ENCODE measurements at regions not wholly inside any gene's neighbourhood (a gene's known extent, or its start where the extent isn't known, plus 50 kb on each side); places are given as distances from the start of the nearest gene placed in this dataset.

GRCh38 chr13:97135883-97136282 is 86.2 kb upstream of the MBNL2 start:
- no peak for DNase-seq (ENCODE audit: low read depth)

DNA sequence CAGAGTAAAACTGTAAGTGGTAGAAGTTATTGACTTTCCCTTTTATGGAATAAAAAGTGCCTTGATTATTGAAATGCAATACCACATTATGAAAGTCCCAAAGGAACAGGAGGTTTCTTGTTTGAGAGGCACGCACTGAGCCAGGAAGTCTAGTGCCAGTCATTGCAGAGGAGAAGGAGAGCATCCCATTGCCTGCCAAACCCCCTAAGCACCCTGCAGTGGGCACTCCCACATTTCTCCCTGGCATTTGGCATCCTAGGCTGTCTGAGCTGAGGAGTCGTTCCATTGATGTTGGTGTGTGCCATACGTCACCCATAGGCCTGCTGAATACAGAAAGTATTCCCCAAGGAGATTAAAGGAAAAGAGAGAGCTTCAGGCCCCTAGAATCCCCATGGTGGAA is 85.7 kb upstream of the MBNL2 start:
- no peak for DNase-seq (ENCODE audit: low read depth)

GRCh38 chr13:97139691-97140090 is 82.4 kb upstream of the MBNL2 start:
- no peak for DNase-seq (ENCODE audit: low read depth)

DNA sequence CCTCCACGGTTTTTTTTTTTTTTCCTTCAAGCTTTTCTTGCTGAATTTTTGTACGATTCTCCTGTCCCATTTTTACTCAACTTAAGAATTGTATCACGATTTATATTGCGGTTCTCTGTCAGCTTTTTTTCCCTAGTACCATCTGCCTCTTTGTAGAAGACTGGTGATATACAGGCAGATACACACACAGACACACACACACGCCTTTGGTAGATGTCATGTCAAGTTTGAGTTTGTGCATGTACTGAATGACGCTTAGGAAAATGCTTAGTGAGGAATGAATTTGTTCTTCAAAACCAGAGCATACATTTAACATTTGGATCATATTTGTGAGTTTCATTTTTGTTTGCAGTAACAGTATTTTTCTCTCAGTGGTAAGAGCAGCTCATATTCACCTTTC is 82.0 kb upstream of the MBNL2 start:
- no peak for DNase-seq (ENCODE audit: low read depth)

GRCh38 chr13:97140611-97141010 is 81.5 kb upstream of the MBNL2 start:
- DNase-seq (ENCODE audit: low read depth) = no peak

GRCh38 chr13:97141097-97141496 is 81.0 kb upstream of the MBNL2 start:
- DNase-seq (ENCODE audit: low read depth) = no peak

GRCh38 chr13:97141564-97142005 is 80.5 kb upstream of the MBNL2 start:
- no peak for DNase-seq (ENCODE audit: low read depth)

DNA sequence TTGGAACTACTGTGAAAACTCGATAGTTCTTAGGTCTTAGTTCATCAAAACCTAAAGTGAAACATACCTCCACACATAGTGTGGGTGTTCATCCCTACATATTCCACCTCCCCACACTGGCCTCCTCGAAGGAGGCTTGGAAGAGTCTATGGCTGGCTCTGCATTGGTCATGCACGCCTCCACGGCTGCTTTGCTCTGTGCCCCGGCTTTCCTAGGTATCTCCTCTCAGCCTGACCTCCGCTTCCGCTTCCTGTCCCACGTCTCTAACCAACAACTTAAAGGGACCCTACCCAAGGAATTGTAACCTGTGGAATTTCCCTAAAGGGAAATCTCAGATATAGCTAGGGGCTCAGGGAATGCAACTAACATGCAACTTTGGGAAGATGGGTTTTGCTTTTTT is 79.7 kb upstream of the MBNL2 start:
- no peak for DNase-seq (ENCODE audit: low read depth)

GRCh38 chr13:97145057-97145456 is 77.1 kb upstream of the MBNL2 start:
- no peak for DNase-seq (ENCODE audit: low read depth)

DNA sequence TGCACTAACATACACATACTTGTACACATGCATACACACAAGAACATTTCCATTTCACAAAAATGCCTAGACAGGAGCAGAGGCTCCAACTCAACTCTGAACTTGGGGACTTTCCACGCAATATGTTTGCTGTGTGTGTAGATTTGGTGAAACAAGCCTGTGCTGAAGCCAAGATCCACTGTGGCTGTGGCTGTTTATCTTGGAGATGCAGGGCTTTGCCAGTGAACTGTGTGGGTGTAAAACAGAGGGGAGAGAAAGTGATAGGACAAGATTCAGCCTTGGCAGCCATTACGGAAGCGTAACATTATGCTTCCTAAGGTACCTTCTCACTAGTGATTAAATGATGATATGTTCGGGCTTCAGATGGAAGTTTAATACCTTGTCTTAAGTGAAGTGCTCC is 73.2 kb upstream of the MBNL2 start:
- no peak for DNase-seq (ENCODE audit: low read depth)

- DNase-seq (ENCODE audit: low read depth) = no peak
Observed at GRCh38 chr13:97160421-97160820, 61.7 kb upstream of the MBNL2 start.

DNA sequence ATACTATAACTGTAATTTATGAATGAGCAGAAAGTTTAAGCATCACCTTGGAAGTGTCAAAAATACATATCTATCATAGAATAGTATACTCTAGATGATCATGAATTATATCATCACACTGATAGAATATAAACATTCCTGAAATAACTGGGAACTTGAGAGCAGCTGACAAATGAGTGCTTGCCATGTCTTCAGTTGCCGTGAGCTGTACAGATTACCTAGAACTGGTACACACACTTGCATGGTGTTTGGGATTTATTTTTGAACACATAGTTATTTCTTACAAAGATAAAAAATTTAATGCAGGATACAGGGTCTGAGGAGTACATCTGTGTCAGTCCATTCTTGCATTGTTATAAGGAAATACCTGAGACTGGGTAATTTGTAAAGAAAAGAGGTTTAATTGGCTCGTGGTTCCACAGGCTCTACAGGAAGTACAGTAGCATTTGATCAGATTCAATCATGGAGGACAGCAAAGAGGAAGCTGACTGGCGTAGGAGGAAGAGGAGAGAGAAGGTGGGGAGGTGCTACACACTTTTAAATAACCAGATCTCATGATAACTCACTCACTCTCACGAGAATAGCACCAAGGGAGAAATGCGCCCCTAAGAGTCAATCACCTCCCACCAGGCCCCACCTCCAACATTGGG is 60.4 kb upstream of the MBNL2 start:
- no peak for DNase-seq (ENCODE audit: low read depth)

DNA sequence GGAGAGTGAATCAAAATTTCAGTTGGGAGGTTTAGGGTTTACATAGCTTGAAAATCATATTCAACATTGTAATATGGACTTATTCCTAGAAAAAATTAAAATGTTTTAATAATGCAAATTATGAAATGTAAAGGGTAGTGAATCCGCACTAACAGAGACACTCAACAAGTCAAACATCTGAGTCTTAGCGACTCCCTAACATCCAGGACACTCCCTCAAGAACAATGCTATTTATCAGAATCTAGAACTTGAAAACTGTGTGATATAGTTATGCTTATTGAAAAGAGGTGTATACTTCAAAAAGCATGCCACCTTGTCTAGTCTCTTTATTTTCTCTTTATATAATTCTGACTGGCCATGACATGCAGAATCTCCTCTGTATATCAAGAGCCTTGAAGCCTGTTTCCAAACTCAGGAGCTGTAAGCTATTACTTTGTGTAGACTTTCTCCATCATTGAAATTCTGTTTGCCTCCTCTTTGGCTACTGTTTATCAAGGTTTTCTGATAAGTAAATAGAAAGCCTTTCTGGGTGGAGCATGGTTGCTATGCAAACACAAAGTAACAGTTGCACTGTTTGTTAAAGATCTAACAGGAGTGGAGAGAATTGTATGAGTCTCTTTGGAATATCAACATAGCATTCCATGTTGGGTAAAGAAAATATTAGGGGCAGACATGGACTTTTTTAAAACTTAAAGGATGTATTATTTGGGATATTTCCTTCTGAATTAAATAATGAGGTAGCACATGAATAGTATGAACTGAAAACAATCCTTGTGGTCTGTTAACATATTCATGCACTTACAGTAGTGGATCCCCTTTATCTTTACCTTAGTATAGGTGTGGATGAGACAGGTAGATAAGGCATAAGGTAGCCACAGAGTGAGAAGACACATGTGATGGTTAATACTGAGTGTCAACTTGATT is 56.4 kb upstream of the MBNL2 start:
- DNase-seq (ENCODE audit: low read depth) = no peak

- no peak for DNase-seq (ENCODE audit: low read depth)
Observed at GRCh38 chr13:97171136-97171535, 51.0 kb upstream of the MBNL2 start.
